ENCODE measurements at regions not wholly inside any gene's neighbourhood (a gene's known extent, or its start where the extent isn't known, plus 50 kb on each side); places are given as distances from the start of the nearest gene placed in this dataset.
A peak's percentile ranks its signal among the peaks of the same experiment; 100 is the strongest.
"Not testable (repeated sequence)": the region's sequence is repeated elsewhere in the genome, so short reads cannot be mapped to it uniquely, and the experiment has no call there.

DNA sequence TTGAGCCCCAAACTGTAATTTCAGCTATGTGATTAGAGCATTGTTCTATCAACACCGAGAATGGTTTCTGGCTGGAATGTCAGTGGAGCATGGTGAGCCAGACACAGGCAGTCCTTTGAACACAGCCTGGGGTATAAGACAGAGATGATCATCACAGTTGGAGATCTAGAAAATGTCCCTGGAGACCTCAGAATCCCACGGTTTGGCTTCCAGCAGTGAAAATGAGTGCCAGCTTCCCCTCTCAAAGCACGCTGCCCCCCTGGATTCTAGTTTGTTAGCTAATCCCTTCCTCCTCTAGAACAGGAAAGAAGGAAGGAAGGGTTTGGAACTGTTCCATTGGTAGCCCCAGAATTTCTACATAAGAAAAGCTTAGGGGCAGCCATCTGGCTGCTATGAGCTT is 59.9 kb upstream of the JAK1 start:
- Mint-ChIP-seq H3K36me3 (ENCODE audit: insufficient read depth, unreplicated experiment) (no peaks in the 10 kb centered on the region), H3K27ac (ENCODE audit: unreplicated experiment) (no peak overlapping the region), H3K9me3 (ENCODE audit: low read depth, unreplicated experiment) (peaks cover 2% of the 10 kb centered on the region), H3K4me3 (ENCODE audit: low read depth, unreplicated experiment) (no peak overlapping the region), H3K27me3 (ENCODE audit: unreplicated experiment) (no peaks in the 10 kb centered on the region), H3K4me1 (ENCODE audit: low read depth, unreplicated experiment) (no peaks in the 10 kb centered on the region)
- intact Hi-C loops (cut with micrococcal nuclease; ENCODE audit: unreplicated experiment), result loop anchor here (10.0 kb wide), 1 partner anchor 131 kb away; no protein-coding TSS in a partner anchor
- DNase-seq, result no peak
- BruUV-seq (replicated peaks), result no TSS peak
- TF ChIP-seq, protein P1, sequence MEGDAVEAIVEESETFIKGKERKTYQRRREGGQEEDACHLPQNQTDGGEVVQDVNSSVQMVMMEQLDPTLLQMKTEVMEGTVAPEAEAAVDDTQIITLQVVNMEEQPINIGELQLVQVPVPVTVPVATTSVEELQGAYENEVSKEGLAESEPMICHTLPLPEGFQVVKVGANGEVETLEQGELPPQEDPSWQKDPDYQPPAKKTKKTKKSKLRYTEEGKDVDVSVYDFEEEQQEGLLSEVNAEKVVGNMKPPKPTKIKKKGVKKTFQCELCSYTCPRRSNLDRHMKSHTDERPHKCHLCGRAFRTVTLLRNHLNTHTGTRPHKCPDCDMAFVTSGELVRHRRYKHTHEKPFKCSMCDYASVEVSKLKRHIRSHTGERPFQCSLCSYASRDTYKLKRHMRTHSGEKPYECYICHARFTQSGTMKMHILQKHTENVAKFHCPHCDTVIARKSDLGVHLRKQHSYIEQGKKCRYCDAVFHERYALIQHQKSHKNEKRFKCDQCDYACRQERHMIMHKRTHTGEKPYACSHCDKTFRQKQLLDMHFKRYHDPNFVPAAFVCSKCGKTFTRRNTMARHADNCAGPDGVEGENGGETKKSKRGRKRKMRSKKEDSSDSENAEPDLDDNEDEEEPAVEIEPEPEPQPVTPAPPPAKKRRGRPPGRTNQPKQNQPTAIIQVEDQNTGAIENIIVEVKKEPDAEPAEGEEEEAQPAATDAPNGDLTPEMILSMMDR (IDR thresholded peaks at IDR 0.05; ENCODE audit: unreplicated experiment), result no peak
- CTCF ChIA-PET, result interaction anchor here (0.6 kb wide), 1 partner anchor 58 kb away, joined by 4 read pairs; no protein-coding TSS in a partner anchor

DNA sequence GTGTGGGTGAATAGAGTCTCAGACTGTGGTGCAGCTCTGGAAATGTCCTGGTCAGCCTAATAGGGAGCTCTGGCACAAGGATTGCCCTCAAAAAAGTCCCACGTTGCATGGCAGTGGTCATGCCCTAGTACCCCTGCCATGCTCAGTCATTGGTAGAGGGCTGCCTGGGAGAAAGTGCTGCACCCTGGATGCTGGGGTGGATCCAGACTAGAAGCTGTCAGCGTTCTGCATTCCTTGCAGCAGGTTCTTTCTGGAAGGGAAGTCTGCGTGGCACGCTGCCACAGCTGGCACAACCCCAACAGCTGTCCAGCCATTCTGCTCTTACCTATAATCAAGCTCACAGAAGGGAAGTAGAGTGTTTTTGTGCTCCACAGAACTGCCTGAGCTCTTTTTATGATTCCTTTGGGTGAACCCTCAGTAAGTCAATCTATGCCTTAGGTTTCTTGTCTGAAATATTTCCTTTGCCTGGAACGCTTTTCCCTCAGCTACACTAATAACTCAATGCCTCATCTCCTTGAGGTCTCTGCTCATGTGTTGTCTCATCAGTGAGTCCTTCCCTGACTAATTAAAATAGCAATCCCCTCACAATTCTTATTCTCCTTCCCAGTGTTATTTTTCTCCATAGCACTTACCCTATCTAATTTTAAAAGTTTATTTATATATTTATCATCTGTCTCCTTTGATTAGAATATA is 61.5 kb upstream of the JAK1 start:
- TF ChIP-seq, protein P1 (IDR thresholded peaks at IDR 0.05; ENCODE audit: unreplicated experiment), result no peak
- CTCF ChIA-PET, result no interaction called here
- BruUV-seq (replicated peaks), result no TSS peak
- no peak overlapping the region for H3K4me3 Mint-ChIP-seq (ENCODE audit: low read depth, unreplicated experiment)
- H3K36me3 Mint-ChIP-seq (ENCODE audit: insufficient read depth, unreplicated experiment), result no peaks in the 10 kb centered on the region
- no peak overlapping the region for H3K27ac Mint-ChIP-seq (ENCODE audit: unreplicated experiment)
- H3K9me3 Mint-ChIP-seq (ENCODE audit: low read depth, unreplicated experiment), result peaks cover 2% of the 10 kb centered on the region
- no peak for DNase-seq
- intact Hi-C loops (cut with micrococcal nuclease; ENCODE audit: unreplicated experiment), result loop anchor here (10.0 kb wide), 1 partner anchor 133 kb away; no protein-coding TSS in a partner anchor
- no peaks in the 10 kb centered on the region for H3K4me1 Mint-ChIP-seq (ENCODE audit: low read depth, unreplicated experiment)
- H3K27me3 Mint-ChIP-seq (ENCODE audit: unreplicated experiment), result no peaks in the 10 kb centered on the region

DNA sequence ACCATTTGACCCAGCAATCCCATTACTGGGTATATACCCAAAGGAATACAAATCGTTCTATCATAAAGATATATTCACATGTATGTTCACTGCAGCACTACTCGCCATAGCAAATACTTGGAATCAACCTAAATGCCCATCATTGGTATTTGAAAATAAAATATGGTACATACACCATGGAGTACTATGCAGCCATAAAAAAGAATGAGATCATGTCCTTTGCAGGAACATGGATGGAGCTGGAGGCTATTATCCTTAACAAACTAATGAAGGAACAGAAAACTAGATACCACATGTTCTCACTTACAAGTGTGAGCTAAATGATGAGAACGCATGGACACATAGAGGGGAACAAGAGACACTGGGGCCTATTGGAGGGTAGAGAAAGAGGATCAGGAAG is 63.1 kb upstream of the JAK1 start:
- DNase-seq; BruUV-seq (replicated peaks); H3K36me3 Mint-ChIP-seq (ENCODE audit: insufficient read depth, unreplicated experiment); H3K4me1 Mint-ChIP-seq (ENCODE audit: low read depth, unreplicated experiment); H3K9me3 Mint-ChIP-seq (ENCODE audit: low read depth, unreplicated experiment); H3K27me3 Mint-ChIP-seq (ENCODE audit: unreplicated experiment); CTCF ChIA-PET; H3K4me3 Mint-ChIP-seq (ENCODE audit: low read depth, unreplicated experiment); H3K27ac Mint-ChIP-seq (ENCODE audit: unreplicated experiment): not testable (repeated sequence)
- intact Hi-C loops (cut with micrococcal nuclease; ENCODE audit: unreplicated experiment), result loop anchor here (10.0 kb wide), 1 partner anchor 135 kb away; no protein-coding TSS in a partner anchor

DNA sequence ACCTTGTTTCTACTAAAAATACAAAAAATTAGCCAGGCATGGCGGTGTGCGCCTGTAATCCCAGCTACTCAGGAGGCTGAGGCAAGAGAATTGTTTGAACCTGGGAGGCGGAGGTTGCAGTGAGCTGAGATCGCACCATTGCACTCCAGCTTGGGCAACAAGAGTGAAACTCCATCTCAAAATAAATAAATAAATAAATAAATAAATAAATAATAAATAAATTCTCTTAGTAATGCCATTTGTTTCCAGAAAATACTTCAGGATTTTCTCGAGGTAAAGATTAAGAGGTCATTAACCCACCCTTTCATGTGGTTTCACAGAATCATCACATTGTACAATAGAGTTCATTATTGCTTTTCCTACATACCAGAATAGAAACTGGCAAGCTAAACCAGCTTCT is 68.5 kb upstream of the JAK1 start:
- H3K36me3 Mint-ChIP-seq (ENCODE audit: insufficient read depth, unreplicated experiment); H3K9me3 Mint-ChIP-seq (ENCODE audit: low read depth, unreplicated experiment); H3K27ac Mint-ChIP-seq (ENCODE audit: unreplicated experiment); DNase-seq; H3K27me3 Mint-ChIP-seq (ENCODE audit: unreplicated experiment); CTCF ChIA-PET; intact Hi-C loops (cut with micrococcal nuclease; ENCODE audit: unreplicated experiment); H3K4me3 Mint-ChIP-seq (ENCODE audit: low read depth, unreplicated experiment); BruUV-seq (replicated peaks); H3K4me1 Mint-ChIP-seq (ENCODE audit: low read depth, unreplicated experiment): not testable (repeated sequence)

DNA sequence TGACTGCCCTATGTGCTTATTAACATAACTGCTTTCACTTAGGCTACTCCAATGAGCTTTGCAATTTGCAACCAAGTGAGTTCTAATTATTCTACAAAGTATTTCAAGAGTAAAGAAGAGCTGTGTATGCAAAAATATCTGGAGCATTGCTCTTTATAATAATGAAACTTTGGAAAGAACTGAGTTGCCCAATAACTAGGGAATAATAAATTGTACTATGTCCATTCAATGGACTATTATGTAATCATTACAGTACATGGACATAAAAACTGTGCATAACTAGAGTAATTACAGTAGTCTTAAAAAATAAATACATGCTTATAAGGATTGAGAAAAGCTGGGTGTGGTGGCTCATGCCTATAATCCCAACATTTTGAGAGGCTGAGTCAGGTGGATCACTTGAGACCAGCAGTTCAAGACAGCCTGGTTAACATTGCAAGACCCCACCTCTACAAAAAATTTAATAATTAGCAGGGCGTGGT is 70.3 kb upstream of the JAK1 start:
- Mint-ChIP-seq H3K27me3 (ENCODE audit: unreplicated experiment) (no peaks in the 10 kb centered on the region), H3K9me3 (ENCODE audit: low read depth, unreplicated experiment) (no peaks in the 10 kb centered on the region), H3K27ac (ENCODE audit: unreplicated experiment) (no peak overlapping the region), H3K4me3 (ENCODE audit: low read depth, unreplicated experiment) (no peak overlapping the region), H3K36me3 (ENCODE audit: insufficient read depth, unreplicated experiment) (no peaks in the 10 kb centered on the region), H3K4me1 (ENCODE audit: low read depth, unreplicated experiment) (no peaks in the 10 kb centered on the region)
- CTCF ChIA-PET, result interaction anchor here (1.0 kb wide), 1 partner anchor 197 kb away, joined by 3 read pairs; no protein-coding TSS in a partner anchor
- TF ChIP-seq, protein P1 (IDR thresholded peaks at IDR 0.05; ENCODE audit: unreplicated experiment), result no peak
- BruUV-seq (replicated peaks), result no TSS peak
- intact Hi-C loops (cut with micrococcal nuclease; ENCODE audit: unreplicated experiment), result no loop called here
- peak; percentile 4 for DNase-seq

Measured in Calu3 (cell line).